ENCODE measurements at regions not wholly inside any gene's neighbourhood (a gene's known extent, or its start where the extent isn't known, plus 50 kb on each side); places are given as distances from the start of the nearest gene placed in this dataset.
"Not testable (repeated sequence)": the region's sequence is repeated elsewhere in the genome, so short reads cannot be mapped to it uniquely, and the experiment has no call there.

- not testable (repeated sequence) for H3K79me1 ChIP-seq (ENCODE audit: low read length); H4K91ac ChIP-seq (ENCODE audit: low read depth, low read length); H2AK5ac ChIP-seq (ENCODE audit: low read length); H2BK12ac ChIP-seq (ENCODE audit: low read length); H2BK120ac ChIP-seq (ENCODE audit: insufficient read depth, low read length, poor library complexity); H4K8ac ChIP-seq (ENCODE audit: low read depth, low read length); H2AFZ ChIP-seq (ENCODE audit: insufficient read depth, low read length, poor library complexity); H3K23ac ChIP-seq (ENCODE audit: low read length); H4K12ac ChIP-seq (ENCODE audit: low read depth, low read length); H3K27me3 ChIP-seq (ENCODE audit: insufficient read depth, low read length); H3K4me1 ChIP-seq (ENCODE audit: control insufficient read depth in 1 of 2, insufficient read depth in 2 of 2, low read length in 2 of 2); H3K27ac ChIP-seq (ENCODE audit: low read depth, low read length); H3K79me2 ChIP-seq (ENCODE audit: control insufficient read depth, insufficient read depth, low read length, poor library complexity); H3K14ac ChIP-seq (ENCODE audit: low read length); H3K4me2 ChIP-seq (ENCODE audit: low read length); H3K9ac ChIP-seq (ENCODE audit: low read length); H2BK5ac ChIP-seq (ENCODE audit: low read depth, low read length, poor library complexity); H3K18ac ChIP-seq (ENCODE audit: low read length); H3K4me3 ChIP-seq (ENCODE audit: low read depth, low read length); H3K4ac ChIP-seq (ENCODE audit: low read depth, low read length); H3K9me3 ChIP-seq (ENCODE audit: insufficient read depth, low read depth, low read length); H3K36me3 ChIP-seq (ENCODE audit: control insufficient read depth in 1 of 2, insufficient read depth in 2 of 2, low read length in 2 of 2)
- DNase-seq, result peak in 1 of 2 donors; percentile 0
- WGBS (ENCODE audit: extremely low coverage, insufficient coverage, insufficient read length), result no CpG with 5 or more reads among the region's 6 CpGs
Measured at GRCh38 chrY:4035801-4036511, 457.1 kb downstream of the TGIF2LY start.
